ENCODE measurements at regions not wholly inside any gene's neighbourhood (a gene's known extent, or its start where the extent isn't known, plus 50 kb on each side); places are given as distances from the start of the nearest gene placed in this dataset.

- no peak for DNase-seq (ENCODE audit: low spot score)
- no peak for TF ChIP-seq CTCF (IDR thresholded peaks at IDR 0.05; ENCODE audit: unreplicated experiment)
- Mint-ChIP-seq H3K4me3 (ENCODE audit: unreplicated experiment) (no peak overlapping the region), H3K27me3 (ENCODE audit: unreplicated experiment) (no peaks in the 10 kb centered on the region), H3K4me1 (ENCODE audit: unreplicated experiment) (no peaks in the 10 kb centered on the region), H3K9me3 (ENCODE audit: unreplicated experiment) (no peaks in the 10 kb centered on the region), H3K36me3 (ENCODE audit: low read depth, unreplicated experiment) (no peaks in the 10 kb centered on the region), H3K27ac (ENCODE audit: unreplicated experiment) (no peak overlapping the region)
Observed at GRCh38 chr9:12182806-12183205, 510.4 kb upstream of the TYRP1 start.

DNA sequence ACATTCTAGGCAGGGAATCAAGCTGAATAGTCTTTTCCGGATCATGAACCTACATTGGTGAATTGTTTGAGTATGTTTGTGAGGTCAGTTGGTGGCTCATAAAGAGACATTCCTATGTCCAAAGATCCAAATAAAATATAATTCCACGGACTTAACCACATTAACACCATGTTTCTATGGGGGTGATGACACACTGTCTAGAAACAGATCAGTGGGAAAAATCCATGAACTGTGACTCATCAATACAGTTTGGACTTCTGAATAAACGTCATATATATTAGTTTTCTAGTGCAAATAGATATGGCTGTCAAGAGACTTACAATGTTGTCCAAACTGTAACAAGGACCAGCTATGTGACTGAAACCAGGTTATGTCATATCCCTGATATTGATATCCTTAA lies 509.9 kb upstream of the TYRP1 start:
- Mint-ChIP-seq H3K27ac (ENCODE audit: unreplicated experiment) (no peak overlapping the region), H3K9me3 (ENCODE audit: unreplicated experiment) (no peaks in the 10 kb centered on the region), H3K4me1 (ENCODE audit: unreplicated experiment) (no peaks in the 10 kb centered on the region), H3K4me3 (ENCODE audit: unreplicated experiment) (no peak overlapping the region), H3K36me3 (ENCODE audit: low read depth, unreplicated experiment) (no peaks in the 10 kb centered on the region), H3K27me3 (ENCODE audit: unreplicated experiment) (no peaks in the 10 kb centered on the region)
- no peak for TF ChIP-seq CTCF (IDR thresholded peaks at IDR 0.05; ENCODE audit: unreplicated experiment)
- DNase-seq (ENCODE audit: low spot score), result no peak

- no peaks in the 10 kb centered on the region for H3K36me3 Mint-ChIP-seq (ENCODE audit: low read depth, unreplicated experiment)
- no peak for DNase-seq (ENCODE audit: low spot score)
- no peaks in the 10 kb centered on the region for H3K4me1 Mint-ChIP-seq (ENCODE audit: unreplicated experiment)
- no peak overlapping the region for H3K27ac Mint-ChIP-seq (ENCODE audit: unreplicated experiment)
- no peaks in the 10 kb centered on the region for H3K9me3 Mint-ChIP-seq (ENCODE audit: unreplicated experiment)
- no peak for TF ChIP-seq CTCF (IDR thresholded peaks at IDR 0.05; ENCODE audit: unreplicated experiment)
- no peaks in the 10 kb centered on the region for H3K27me3 Mint-ChIP-seq (ENCODE audit: unreplicated experiment)
- no peak overlapping the region for H3K4me3 Mint-ChIP-seq (ENCODE audit: unreplicated experiment)
Observed at GRCh38 chr9:12185856-12186255, 507.3 kb upstream of the TYRP1 start.

- Mint-ChIP-seq H3K4me1 (ENCODE audit: unreplicated experiment) (no peaks in the 10 kb centered on the region), H3K4me3 (ENCODE audit: unreplicated experiment) (no peak overlapping the region), H3K27ac (ENCODE audit: unreplicated experiment) (no peak overlapping the region), H3K27me3 (ENCODE audit: unreplicated experiment) (no peaks in the 10 kb centered on the region), H3K9me3 (ENCODE audit: unreplicated experiment) (no peaks in the 10 kb centered on the region), H3K36me3 (ENCODE audit: low read depth, unreplicated experiment) (no peaks in the 10 kb centered on the region)
- no peak for DNase-seq (ENCODE audit: low spot score)
- TF ChIP-seq CTCF (IDR thresholded peaks at IDR 0.05; ENCODE audit: unreplicated experiment), result no peak
Observed at GRCh38 chr9:12191630-12192029, 501.6 kb upstream of the TYRP1 start.

DNA sequence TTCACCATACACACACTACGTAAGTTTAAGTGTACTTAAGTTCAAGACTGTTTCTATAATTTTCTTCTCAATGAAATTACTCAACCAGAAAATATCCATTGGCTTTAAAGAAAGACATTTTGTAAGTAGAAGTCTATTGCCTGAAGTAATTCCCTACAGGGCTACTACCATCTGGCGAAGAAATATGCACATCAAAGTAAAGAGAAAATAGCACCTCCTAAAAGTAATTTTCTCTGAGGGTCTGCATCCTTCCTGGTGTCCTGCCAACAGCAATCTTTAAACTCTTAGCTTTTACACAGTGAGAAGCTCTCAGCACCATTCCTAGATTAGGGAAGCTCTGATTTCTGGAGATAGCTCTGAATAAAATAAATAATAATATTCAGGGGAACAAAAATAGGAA lies 498.5 kb upstream of the TYRP1 start:
- Mint-ChIP-seq H3K27me3 (ENCODE audit: unreplicated experiment) (no peaks in the 10 kb centered on the region), H3K36me3 (ENCODE audit: low read depth, unreplicated experiment) (no peaks in the 10 kb centered on the region)

More for the DNA sequence above, 498.5 kb upstream of the TYRP1 start:
- Mint-ChIP-seq H3K4me3 (ENCODE audit: unreplicated experiment) (no peak overlapping the region), H3K4me1 (ENCODE audit: unreplicated experiment) (no peaks in the 10 kb centered on the region), H3K27ac (ENCODE audit: unreplicated experiment) (no peak overlapping the region), H3K9me3 (ENCODE audit: unreplicated experiment) (no peaks in the 10 kb centered on the region)
- no peak for TF ChIP-seq CTCF (IDR thresholded peaks at IDR 0.05; ENCODE audit: unreplicated experiment)
- no peak for DNase-seq (ENCODE audit: low spot score)
